Amygdala (tissue), 56 donors: ENCODE measurements at regions not wholly inside any gene's neighbourhood (a gene's known extent, or its start where the extent isn't known, plus 50 kb on each side); places are given as distances from the start of the nearest gene placed in this dataset.
A peak's percentile ranks its signal among the peaks of the same experiment; 100 is the strongest.
"Not testable (repeated sequence)": the region's sequence is repeated elsewhere in the genome, so short reads cannot be mapped to it uniquely, and the experiment has no call there.

Experiments used
- DNase-seq, 56 donors: peaks; one replicate each; lab custom pipeline; 2025; lab: John Stamatoyannopoulos, UW

- no peak for DNase-seq
Observed at GRCh38 chr9:90061187-90061586, 456.4 kb downstream of the GADD45G start.

- no peak for DNase-seq
Observed at GRCh38 chr9:90062982-90063381, 458.2 kb downstream of the GADD45G start.

GRCh38 chr9:90064248-90064647, 459.4 kb downstream of the GADD45G start:
- no peak for DNase-seq

- no peak for DNase-seq
Observed at GRCh38 chr9:90064971-90065370, 460.2 kb downstream of the GADD45G start.

- no peak for DNase-seq
Observed at GRCh38 chr9:90065851-90066250, 461.0 kb downstream of the GADD45G start.

- DNase-seq: no peak
Observed at GRCh38 chr9:90069085-90069484, 464.3 kb downstream of the GADD45G start.

GRCh38 chr9:90070056-90070455, 465.2 kb downstream of the GADD45G start:
- no peak for DNase-seq

GRCh38 chr9:90070469-90070868, 465.7 kb downstream of the GADD45G start:
- no peak for DNase-seq

GRCh38 chr9:90070931-90071660, 466.3 kb downstream of the GADD45G start:
- DNase-seq: peak in 1 of 56 donors; percentile 6

GRCh38 chr9:90073186-90073945, 468.6 kb downstream of the GADD45G start:
- DNase-seq: no peak

GRCh38 chr9:90074316-90074962, 469.6 kb downstream of the GADD45G start:
- DNase-seq: no peak

- DNase-seq: not testable (repeated sequence)
Observed at GRCh38 chr9:90077598-90077997, 472.8 kb downstream of the GADD45G start.

GRCh38 chr9:90078988-90079421, 474.2 kb downstream of the GADD45G start:
- DNase-seq: no peak

- DNase-seq: no peak
Observed at GRCh38 chr9:90085633-90086032, 480.8 kb downstream of the GADD45G start.

- peak in 3 of 56 donors; percentile 11 to 23 (median 12) for DNase-seq
Observed at GRCh38 chr9:90086101-90086511, 481.3 kb downstream of the GADD45G start.

GRCh38 chr9:90088434-90088833, 483.6 kb downstream of the GADD45G start:
- no peak for DNase-seq

GRCh38 chr9:90088856-90089255, 484.0 kb downstream of the GADD45G start:
- no peak for DNase-seq

- no peak for DNase-seq
Observed at GRCh38 chr9:90090997-90091396, 486.2 kb downstream of the GADD45G start.

- no peak for DNase-seq
Observed at GRCh38 chr9:90092508-90092907, 487.7 kb downstream of the GADD45G start.

GRCh38 chr9:90095682-90096081, 490.9 kb downstream of the GADD45G start:
- peak in 23 of 56 donors; percentile 6 to 52 (median 22) for DNase-seq

GRCh38 chr9:90097237-90097636, 492.4 kb downstream of the GADD45G start:
- DNase-seq: no peak
